ENCODE measurements at regions not wholly inside any gene's neighbourhood (a gene's known extent, or its start where the extent isn't known, plus 50 kb on each side); places are given as distances from the start of the nearest gene placed in this dataset.

GRCh38 chr10:121232494-121232893 is 365.8 kb downstream of the FGFR2 start:
- no peak for DNase-seq

- DNase-seq, result no peak
Measured at GRCh38 chr10:121235692-121236091, 362.6 kb downstream of the FGFR2 start.

- DNase-seq, result no peak
Measured at GRCh38 chr10:121236621-121237020, 361.6 kb downstream of the FGFR2 start.

DNA sequence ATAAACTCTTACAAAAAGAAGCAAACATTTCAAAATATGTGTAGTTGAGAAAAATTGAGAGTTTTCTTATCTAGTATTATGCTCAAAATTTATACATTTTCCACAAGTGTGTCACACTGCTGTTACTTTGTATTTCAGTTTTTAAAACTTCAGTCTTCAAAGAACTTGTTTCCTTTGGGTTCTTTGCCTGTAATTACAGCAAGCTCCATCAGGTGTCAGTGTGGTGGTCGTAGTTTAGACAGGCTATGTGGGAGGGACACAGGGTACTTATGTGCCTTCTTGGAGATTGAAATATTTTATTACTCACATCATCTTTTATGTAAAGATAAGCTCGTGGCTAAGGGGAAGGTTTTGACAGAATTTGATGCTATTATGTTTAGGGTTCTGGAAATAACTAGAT is 360.5 kb downstream of the FGFR2 start:
- DNase-seq, result no peak

GRCh38 chr10:121240011-121240410 is 358.2 kb downstream of the FGFR2 start:
- DNase-seq, result no peak

- no peak for DNase-seq
Measured at GRCh38 chr10:121240556-121240955, 357.7 kb downstream of the FGFR2 start.

DNA sequence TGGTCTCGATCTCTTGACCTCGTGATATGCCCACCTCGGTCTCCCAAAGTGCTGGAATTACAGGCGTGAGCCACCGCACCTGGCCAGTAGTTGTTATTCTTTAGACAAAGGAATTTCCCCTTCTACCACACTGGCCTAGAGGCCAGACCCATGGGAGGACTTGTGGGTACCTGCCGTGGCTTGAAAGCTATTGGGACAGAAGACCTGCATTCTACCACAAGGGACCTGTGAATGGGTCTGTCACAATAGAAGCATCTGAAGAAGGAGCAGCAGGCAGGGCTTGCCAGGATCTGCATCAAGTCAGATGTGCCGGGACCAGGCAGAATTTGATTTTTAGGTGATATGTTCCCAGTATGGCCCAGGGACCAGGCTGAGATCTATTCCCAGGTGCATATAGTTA is 356.9 kb downstream of the FGFR2 start:
- no peak for DNase-seq

GRCh38 chr10:121242741-121243608 is 355.3 kb downstream of the FGFR2 start:
- DNase-seq, result no peak

DNA sequence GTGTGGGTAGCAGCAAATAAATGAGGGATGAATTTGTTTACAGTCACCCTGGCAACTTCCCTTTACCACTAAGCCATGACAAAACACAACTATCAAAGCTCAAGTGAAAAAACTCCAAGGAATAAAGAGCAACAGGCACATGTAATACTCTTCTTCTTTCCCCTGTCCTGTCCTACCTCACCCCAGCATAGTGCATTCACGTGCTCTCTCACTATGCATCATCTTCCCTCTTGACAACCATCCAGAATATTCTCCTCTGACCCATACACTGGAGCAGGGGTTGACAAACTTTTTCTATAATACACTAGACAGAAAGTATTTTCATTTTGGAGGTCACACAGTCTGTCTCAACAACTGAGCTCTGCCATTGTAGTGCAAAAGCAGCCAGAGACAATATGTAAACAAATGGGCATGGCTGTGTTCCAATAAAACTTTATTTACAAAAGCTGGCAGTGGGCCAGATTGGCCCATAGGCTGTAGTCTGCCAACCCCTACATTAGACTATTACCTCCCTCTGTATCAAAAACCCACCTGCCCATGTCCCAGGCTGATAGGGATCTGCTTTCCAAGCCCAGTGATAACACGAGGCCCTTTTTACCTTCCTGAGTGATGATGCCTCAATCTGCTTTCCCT is 354.5 kb downstream of the FGFR2 start:
- DNase-seq, result no peak

GRCh38 chr10:121244818-121245217 is 353.4 kb downstream of the FGFR2 start:
- DNase-seq, result peak in 2 of 3 donors; percentile 2 to 22

DNA sequence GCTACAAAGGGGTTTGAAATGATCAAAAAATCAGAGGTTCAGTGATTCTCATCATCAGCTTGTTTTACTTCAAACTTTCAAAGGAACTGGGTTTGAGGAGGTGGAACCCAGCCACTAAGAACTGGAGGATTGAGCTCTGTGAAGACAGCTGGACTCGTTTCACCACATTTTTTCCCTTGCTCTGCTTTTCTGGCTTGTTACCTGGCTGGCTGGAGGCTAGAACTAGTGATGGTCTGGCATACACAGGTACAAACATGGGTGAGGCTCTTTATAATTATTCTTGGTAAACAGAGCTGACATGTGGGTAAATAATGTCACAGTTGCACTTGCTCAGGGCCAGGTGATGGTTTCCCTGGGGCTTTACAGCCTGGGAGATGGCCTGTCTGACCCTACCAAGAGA is 352.5 kb downstream of the FGFR2 start:
- DNase-seq, result no peak

DNA sequence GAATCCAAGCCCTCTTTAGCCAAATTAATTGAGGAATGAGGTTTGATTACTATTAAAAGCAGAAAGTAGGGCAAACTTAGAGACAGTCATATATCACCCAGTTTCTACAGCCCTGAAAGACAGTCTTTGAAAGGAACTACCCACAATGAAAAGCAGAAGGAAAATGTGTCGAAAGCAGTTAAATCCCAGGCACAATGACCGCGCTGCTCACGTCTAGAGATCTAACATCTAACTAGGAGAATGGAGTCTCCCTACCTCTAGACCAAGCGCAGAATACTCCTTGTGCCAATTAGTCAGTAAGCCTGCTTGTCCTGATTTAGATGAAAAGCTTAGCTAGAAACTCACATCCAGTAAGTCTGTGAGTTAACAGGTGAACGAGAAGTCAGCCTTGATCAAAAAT is 350.0 kb downstream of the FGFR2 start:
- no peak for DNase-seq

DNA sequence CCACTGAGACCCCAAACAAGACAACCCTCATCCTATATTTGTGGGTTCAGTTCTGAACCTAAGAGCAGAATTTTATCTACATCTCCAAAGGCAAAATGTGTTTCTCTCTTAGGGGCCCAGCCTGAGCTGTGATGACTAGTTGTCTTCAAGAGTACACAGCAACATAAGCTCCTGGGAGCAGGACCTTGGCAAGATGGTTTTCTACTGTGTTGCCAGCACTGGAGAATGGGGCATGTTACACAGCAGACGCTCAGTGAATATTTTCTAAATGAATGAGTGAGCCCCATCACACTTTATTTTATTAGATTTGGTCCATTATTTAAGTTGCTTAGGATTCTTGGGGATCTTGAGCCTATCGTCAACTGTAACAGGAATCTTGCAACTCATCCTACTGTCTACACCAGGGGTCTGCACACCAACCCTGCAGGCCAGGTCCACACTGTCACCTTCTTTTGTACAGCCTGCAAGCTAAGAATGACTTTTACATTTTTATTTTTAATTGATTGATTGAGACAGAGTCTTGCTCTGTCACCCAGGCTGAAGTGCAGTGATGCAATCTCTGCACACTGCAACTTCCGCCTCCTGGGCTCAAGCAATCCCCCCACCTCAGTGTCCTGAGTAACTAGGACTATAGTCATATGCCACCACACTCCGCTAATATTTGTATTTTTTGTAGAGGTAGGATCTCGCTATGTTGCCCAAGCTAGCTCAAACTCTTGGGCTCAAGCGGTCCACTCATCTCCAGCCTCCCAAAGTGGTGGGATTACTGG is 347.1 kb downstream of the FGFR2 start:
- DNase-seq, result no peak

DNA sequence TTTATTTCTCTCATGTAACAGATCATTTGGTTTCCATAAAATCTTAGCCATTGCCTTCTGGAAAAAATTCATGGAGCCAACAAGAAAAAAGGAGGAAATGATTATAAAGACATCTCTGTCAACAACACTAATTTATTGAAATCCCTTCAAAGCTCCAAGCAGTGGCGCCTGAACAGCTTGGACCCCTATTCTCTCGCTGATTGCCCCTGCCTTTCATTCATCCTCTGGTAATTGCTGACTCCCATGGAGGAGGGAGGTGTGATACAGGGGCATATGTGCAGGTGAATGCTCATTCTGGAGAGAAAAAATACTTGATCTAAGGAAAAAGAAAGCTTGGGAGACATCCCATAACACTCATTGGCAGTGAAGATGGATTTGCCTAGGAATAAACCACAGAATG is 345.5 kb downstream of the FGFR2 start:
- DNase-seq, result no peak

DNA sequence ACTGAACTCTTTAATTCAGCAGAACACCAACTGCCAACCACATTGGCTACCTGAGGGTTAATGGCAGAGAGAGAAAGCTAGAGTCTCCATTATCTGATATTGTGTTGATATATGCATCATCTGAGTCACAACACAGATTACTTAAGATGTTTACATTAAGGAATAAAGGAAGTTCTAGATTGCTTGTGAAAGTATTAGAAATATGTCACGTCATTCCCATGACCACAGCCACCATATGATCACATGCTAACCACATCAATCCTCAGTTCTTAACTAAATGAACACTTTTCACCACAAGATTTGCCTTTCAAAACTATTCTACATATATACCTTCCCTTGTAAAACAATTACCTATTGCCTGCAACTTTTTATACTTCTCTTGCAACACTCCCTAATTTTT is 337.9 kb downstream of the FGFR2 start:
- no peak for DNase-seq

DNA sequence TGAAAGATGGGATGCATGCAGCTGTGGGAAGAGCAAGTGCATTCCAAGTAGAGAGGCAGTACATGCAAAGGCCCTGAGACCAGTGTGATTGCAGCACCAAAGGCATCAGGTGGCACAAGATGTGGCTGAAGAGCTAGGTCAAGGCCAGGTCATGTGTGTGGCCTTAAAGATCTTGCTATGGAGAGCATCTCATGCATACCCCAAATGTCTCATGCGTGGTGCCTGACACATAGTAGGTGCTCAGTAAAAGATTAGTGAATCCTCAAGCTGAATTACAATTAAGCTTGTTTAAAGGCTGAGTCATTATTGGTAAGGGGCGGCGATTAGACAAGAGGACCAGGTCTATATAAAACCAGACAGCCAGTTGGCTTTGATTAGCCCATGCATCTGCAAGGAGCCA is 336.6 kb downstream of the FGFR2 start:
- no peak for DNase-seq

DNA sequence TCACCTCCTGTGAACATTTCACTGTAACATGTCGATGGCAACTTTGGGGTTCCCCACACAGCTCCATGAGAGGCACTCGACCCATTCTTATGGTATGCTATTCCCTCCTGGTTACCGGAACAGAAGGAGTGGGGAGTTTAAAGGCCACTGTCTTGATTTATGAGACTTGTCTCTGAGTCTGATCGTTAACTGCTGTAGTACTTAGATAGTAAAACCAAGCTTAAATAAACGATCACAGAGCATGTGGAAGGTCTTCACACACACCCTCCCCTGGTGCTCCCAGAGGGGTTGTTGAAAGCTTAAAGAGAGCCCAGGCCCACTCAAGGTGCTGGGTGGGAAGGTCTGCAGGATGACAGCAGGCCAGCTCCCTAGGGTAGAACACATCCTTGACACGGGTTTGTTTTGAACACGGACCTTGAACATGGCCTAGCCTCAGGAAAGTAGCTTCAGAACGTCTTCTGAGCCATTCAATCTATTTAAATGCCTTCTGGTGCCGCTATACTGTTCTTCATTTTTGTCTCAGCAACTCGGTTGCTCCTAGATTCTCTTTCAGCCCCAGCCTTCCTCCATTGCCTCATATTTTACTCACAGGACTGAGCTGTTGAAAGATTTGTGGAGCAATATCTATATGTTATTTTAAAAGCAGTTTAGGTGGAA is 335.3 kb downstream of the FGFR2 start:
- no peak for DNase-seq

DNA sequence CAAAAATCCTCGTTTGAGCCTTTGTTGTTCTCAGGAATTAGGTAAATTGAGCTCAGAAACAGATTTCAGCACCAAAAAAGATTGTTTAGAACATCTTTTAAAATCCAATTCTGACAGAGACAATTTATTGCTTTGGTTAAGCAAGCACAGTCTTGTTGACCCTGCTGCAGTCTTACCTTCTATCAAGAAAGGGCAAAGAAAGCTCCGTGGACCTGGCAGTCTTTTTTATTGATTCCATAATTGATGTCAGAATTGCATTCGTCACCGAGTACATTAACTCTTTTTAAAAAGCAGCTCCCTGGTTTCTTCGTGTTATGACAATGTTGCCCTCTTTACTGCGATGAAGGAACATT is 334.8 kb downstream of the FGFR2 start:
- DNase-seq, result no peak

GRCh38 chr10:121265360-121266123 is 332.7 kb downstream of the FGFR2 start:
- no peak for DNase-seq

- no peak for DNase-seq
Measured at GRCh38 chr10:121266370-121266769, 331.9 kb downstream of the FGFR2 start.

DNA sequence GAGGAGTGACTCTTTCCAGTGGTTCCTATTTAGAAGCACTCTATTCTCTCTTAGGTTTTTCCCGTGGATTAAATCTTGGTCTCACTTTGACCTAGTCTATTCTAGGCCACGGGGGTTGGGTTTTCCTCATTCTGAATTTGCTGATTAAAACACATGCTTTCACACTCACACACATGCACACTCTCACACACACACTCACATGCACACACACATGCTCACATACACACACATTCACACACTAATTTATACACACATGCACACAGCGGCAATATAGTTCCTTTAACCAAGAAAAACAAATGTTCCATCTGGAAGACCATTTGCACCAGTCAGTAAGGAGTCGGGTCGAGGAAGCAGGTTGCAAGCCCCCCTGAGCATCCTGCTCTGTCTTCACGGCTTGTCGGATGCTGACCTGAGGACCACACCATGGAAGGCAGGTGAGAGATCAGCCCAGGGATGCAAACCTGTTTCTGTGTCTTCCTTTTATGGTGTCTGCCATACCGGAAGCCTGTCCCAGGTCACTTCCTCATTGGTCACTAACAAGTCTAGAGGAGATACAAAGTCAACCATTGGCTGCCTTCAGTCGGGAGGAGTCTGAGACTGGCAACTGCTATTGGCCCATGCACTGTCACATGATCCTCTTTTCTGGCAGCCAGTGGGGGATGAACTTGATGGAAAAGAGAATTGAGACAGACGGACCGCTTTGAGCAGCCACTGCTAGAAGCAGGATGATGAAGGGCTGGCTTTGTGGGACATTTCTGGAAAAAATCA is 330.8 kb downstream of the FGFR2 start:
- no peak for DNase-seq

Data from muscle of back (tissue), 3 donors.